ENCODE measurements at regions not wholly inside any gene's neighbourhood (a gene's known extent, or its start where the extent isn't known, plus 50 kb on each side); places are given as distances from the start of the nearest gene placed in this dataset.

DNA sequence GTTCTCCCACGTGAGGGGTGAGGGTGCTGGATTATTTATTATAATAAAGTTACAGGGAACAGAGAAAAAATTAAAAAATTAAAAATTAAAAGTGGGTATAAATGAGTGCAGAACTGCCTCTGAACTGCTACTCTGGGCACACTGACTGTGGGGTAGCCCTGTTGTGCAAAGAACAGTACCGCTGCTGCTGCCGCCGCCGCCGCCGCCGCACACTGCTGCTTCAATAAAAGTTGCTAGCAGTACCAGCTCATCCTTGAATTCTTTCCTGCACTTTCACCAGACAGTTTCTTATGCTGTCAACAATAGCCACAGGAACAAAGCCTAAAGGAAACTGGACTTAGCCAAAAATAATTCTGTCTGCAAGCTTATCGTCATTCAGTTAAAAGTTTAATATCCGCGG lies 72.1 kb downstream of the GCC1 start:
- no peak for TF ChIP-seq POLR2AphosphoS5 (IDR thresholded peaks at IDR 0.05; ENCODE audit: insufficient read depth, low read depth, low read length)
- TF ChIP-seq FOS (IDR thresholded peaks at IDR 0.05; ENCODE audit: borderline replicate concordance, insufficient read depth, low read length), result no peak
- TF ChIP-seq, protein P1, sequence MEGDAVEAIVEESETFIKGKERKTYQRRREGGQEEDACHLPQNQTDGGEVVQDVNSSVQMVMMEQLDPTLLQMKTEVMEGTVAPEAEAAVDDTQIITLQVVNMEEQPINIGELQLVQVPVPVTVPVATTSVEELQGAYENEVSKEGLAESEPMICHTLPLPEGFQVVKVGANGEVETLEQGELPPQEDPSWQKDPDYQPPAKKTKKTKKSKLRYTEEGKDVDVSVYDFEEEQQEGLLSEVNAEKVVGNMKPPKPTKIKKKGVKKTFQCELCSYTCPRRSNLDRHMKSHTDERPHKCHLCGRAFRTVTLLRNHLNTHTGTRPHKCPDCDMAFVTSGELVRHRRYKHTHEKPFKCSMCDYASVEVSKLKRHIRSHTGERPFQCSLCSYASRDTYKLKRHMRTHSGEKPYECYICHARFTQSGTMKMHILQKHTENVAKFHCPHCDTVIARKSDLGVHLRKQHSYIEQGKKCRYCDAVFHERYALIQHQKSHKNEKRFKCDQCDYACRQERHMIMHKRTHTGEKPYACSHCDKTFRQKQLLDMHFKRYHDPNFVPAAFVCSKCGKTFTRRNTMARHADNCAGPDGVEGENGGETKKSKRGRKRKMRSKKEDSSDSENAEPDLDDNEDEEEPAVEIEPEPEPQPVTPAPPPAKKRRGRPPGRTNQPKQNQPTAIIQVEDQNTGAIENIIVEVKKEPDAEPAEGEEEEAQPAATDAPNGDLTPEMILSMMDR (IDR thresholded peaks at IDR 0.05; ENCODE audit: extremely low read depth in 1 of 2, insufficient read depth in 1 of 2, low read depth in 1 of 2, low read length in 2 of 2), result no peak
- TF ChIP-seq POLR2A (IDR thresholded peaks at IDR 0.05; ENCODE audit: low read depth, low read length), result no peak
- TF ChIP-seq, protein P2, sequence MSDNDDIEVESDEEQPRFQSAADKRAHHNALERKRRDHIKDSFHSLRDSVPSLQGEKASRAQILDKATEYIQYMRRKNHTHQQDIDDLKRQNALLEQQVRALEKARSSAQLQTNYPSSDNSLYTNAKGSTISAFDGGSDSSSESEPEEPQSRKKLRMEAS (IDR thresholded peaks at IDR 0.05; ENCODE audit: insufficient read depth, insufficient read length), result no peak
- no peak for TF ChIP-seq EZH2 (IDR thresholded peaks at IDR 0.05; ENCODE audit: borderline replicate concordance, low read depth, low read length, severe bottlenecking)
- TF ChIP-seq MYC (IDR thresholded peaks at IDR 0.05; ENCODE audit: low read depth, low read length), result no peak

Data from endothelial cell of umbilical vein (primary cell).